Chondrocyte (in vitro differentiated cells): ENCODE measurements at regions not wholly inside any gene's neighbourhood (a gene's known extent, or its start where the extent isn't known, plus 50 kb on each side); places are given as distances from the start of the nearest gene placed in this dataset.

Experiments used
- DNase-seq: peaks from one replicate; pipeline ENCODE4 v3.0.0; 2021; ENCODE audit warnings: mixed read lengths, low spot score
- H3K27ac Mint-ChIP-seq: one replicate; pipeline ENCODE4 v1.8.0; 2021; ENCODE audit warnings: mild to moderate bottlenecking, moderate library complexity, mixed read lengths; ENCODE audit not compliant: unreplicated experiment
- H3K27me3 Mint-ChIP-seq: 2 replicates; pipeline ENCODE4 v1.8.0; 2021; ENCODE audit warnings: low read depth, mixed read lengths
- H3K36me3 Mint-ChIP-seq: 2 replicates; pipeline ENCODE4 v1.8.0; 2021; ENCODE audit warnings: low read depth, mixed read lengths
- H3K4me1 Mint-ChIP-seq: 2 replicates; pipeline ENCODE4 v1.8.0; 2021; ENCODE audit warnings: low read depth, mild to moderate bottlenecking, mixed read lengths
- H3K4me3 Mint-ChIP-seq: one replicate; pipeline ENCODE4 v1.8.0; 2021; ENCODE audit warnings: mild to moderate bottlenecking, moderate library complexity, mixed read lengths; ENCODE audit not compliant: unreplicated experiment
- H3K9me3 Mint-ChIP-seq: 2 replicates; pipeline ENCODE4 v1.8.0; 2021; ENCODE audit warnings: low read depth, mixed read lengths
- CTCF ChIP-seq: fragments of 200-600 bp; sonication (generic); IDR thresholded peaks from 2 replicates; pipeline ENCODE4 v1.5.0; 2021; ENCODE audit warnings: antibody characterized with exemption, mild to moderate bottlenecking, moderate library complexity

- no peak for DNase-seq
- H3K9me3 Mint-ChIP-seq = no peaks in the 10 kb centered on the region
- H3K27me3 Mint-ChIP-seq = no peaks in the 10 kb centered on the region
- H3K36me3 Mint-ChIP-seq = no peaks in the 10 kb centered on the region
- no peak for TF ChIP-seq CTCF
- no peak overlapping the region for H3K4me3 Mint-ChIP-seq
- no peak overlapping the region for H3K27ac Mint-ChIP-seq
- no peaks in the 10 kb centered on the region for H3K4me1 Mint-ChIP-seq
Measured at GRCh38 chr13:88676016-88676415, 1004.8 kb downstream of the SLITRK5 start.

GRCh38 chr13:88685459-88685858, 1014.3 kb downstream of the SLITRK5 start:
- Mint-ChIP-seq H3K4me1 (no peaks in the 10 kb centered on the region), H3K9me3 (peaks cover 6% of the 10 kb centered on the region), H3K27me3 (no peaks in the 10 kb centered on the region), H3K4me3 (no peak overlapping the region), H3K27ac (no peak overlapping the region), H3K36me3 (no peaks in the 10 kb centered on the region)
- DNase-seq = no peak
- TF ChIP-seq CTCF = no peak

GRCh38 chr13:88701551-88701950, 1030.4 kb downstream of the SLITRK5 start:
- Mint-ChIP-seq H3K27ac (no peak overlapping the region), H3K9me3 (peaks cover 5% of the 10 kb centered on the region), H3K27me3 (no peaks in the 10 kb centered on the region), H3K4me1 (no peaks in the 10 kb centered on the region), H3K4me3 (no peak overlapping the region), H3K36me3 (no peaks in the 10 kb centered on the region)
- no peak for TF ChIP-seq CTCF
- DNase-seq = no peak

GRCh38 chr13:88704600-88705275, 1033.6 kb downstream of the SLITRK5 start:
- no peak for TF ChIP-seq CTCF
- Mint-ChIP-seq H3K27me3 (peaks cover 2% of the 10 kb centered on the region), H3K4me3 (no peak overlapping the region), H3K36me3 (no peaks in the 10 kb centered on the region), H3K4me1 (no peaks in the 10 kb centered on the region), H3K9me3 (peaks cover 5% of the 10 kb centered on the region), H3K27ac (no peak overlapping the region)
- no peak for DNase-seq

GRCh38 chr13:88707646-88708045, 1036.5 kb downstream of the SLITRK5 start:
- TF ChIP-seq CTCF = no peak
- H3K36me3 Mint-ChIP-seq = no peaks in the 10 kb centered on the region
- peaks cover 3% of the 10 kb centered on the region for H3K27me3 Mint-ChIP-seq
- DNase-seq = no peak
- H3K4me1 Mint-ChIP-seq = no peaks in the 10 kb centered on the region
- no peak overlapping the region for H3K27ac Mint-ChIP-seq
- H3K9me3 Mint-ChIP-seq = peaks cover 5% of the 10 kb centered on the region
- H3K4me3 Mint-ChIP-seq = no peak overlapping the region
